ENCODE measurements at regions not wholly inside any gene's neighbourhood (a gene's known extent, or its start where the extent isn't known, plus 50 kb on each side); places are given as distances from the start of the nearest gene placed in this dataset.

DNA sequence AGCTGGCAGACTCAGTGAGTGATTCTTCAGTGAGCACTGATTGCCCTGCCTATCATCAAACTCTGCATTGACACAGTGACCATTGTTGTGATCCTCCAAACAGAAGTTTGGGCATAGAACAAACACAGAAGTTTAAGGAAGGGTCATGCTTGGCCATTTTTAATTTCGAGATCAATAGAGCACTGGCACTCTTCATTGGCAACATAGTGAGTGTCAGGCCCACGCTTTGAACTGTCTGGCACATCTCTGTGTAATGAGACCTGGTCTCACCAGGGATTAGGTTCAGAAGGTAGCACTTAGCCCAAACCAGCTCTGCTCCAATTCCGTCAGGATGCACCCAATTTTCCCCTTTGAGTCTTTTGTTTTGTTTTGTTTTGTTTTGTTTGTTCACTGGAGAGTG is 127.1 kb upstream of the MOCS2 start:
- Histone ChIP-seq H3K27ac (ENCODE audit: low read length) (no peak overlapping the region), H3K36me3 (ENCODE audit: control insufficient read depth in 2 of 2, extremely low read depth in 1 of 2, insufficient read depth in 1 of 2, low read length in 1 of 2) (no peaks in the 10 kb centered on the region), H3K4me3 (ENCODE audit: control insufficient read depth in 1 of 2, extremely low read depth in 1 of 2, low read length in 1 of 2) (no peak overlapping the region), H3K9me3 (no peaks in the 10 kb centered on the region), H3K4me1 (ENCODE audit: control insufficient read depth in 1 of 2, extremely low read depth in 1 of 2, insufficient read depth in 2 of 2, low read length in 2 of 2) (no peaks in the 10 kb centered on the region), H3K27me3 (replicated peaks in 1 of 2; ENCODE audit: control insufficient read depth in 2 of 2, extremely low read depth in 1 of 2, insufficient read depth in 2 of 2, low read length in 1 of 2) (no peaks in the 10 kb centered on the region)
- ATAC-seq (replicated peaks in 1 of 4), result no peak
- H3K27me3 Mint-ChIP-seq, result peaks cover 6 to 10% of the 10 kb centered on the region in 2 donors
- H3K4me1 Mint-ChIP-seq, result no peaks in the 10 kb centered on the region
- H3K36me3 Mint-ChIP-seq, result no peaks in the 10 kb centered on the region
- DNase-seq, result no peak
- CTCF ChIA-PET, result no interaction called here
- 61% methylated on average over 2 of the region's 3 CpGs for WGBS (ENCODE audit: insufficient coverage)
- no peak overlapping the region for H3K4me3 Mint-ChIP-seq
- no peak overlapping the region for H3K27ac Mint-ChIP-seq
- H3K9me3 Mint-ChIP-seq, result no peaks in the 10 kb centered on the region
- POLR2A ChIA-PET, result no interaction called here

DNA sequence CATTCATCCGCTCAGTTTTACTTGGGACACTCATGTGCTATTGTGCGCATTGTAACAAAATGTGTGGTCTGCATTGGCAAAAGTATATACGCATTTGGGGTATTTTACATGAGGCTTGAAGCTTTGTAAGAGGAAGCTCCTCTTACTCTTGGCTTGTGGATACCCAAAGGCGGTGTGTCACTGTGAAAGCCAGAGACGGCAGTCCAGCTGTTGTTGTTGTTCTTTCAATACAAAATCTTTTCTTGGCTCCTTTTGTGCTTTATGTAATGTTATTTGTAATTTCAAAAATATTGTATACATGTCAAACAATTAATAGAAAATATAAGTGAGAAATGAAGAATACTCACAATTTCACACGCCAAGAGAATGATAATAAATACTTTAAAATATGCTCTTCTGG is 128.3 kb upstream of the MOCS2 start:
- H3K27ac ChIP-seq (ENCODE audit: low read length), result no peak overlapping the region
- 100% methylated on average over 1 of the region's 6 CpGs for WGBS (ENCODE audit: insufficient coverage)
- H3K9me3 Mint-ChIP-seq, result no peaks in the 10 kb centered on the region

DNA sequence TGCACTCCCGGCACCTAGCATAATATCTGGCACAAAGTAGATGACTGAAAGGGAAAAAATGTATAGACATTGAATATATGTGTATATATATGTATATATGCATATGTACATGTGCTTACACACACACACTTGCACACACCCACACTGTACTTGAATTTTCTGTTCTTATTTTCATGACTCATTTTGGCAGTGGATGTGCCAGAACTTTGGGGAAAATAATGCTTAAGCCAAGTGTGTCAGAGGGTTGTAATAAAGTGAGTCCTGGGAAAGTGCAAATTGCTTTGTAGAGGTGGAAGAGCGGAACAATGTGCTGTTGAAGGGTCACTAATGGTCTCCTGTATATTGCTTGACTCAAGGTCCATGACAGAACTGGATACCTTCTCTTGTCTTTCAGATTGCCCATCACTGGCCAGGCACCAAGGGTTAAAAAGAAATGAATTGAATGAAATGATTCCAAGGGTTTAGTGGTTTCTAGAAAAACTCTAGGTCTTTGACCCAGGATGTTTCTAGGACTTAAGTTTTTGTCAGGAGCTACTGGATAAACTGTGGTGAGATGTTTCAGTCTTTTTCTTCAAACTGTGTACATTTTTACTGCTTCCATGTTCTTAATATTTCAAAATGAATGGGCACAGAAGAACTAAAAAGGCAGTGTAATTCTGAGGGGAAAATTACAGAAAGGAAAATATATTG is 129.9 kb upstream of the MOCS2 start:
- no peak for DNase-seq
- Mint-ChIP-seq H3K27ac (no peak overlapping the region), H3K4me1 (no peaks in the 10 kb centered on the region), H3K4me3 (no peak overlapping the region), H3K36me3 (no peaks in the 10 kb centered on the region), H3K9me3 (no peaks in the 10 kb centered on the region), H3K27me3 (peaks cover 8 to 12% of the 10 kb centered on the region in 2 donors)
- ChIA-PET CTCF (no interaction called here), POLR2A (no interaction called here)
- 89% methylated on average over 1 of the region's 2 CpGs for whole genome bisulfite sequencing (ENCODE audit: insufficient coverage)
- Histone ChIP-seq H3K27ac (ENCODE audit: low read length) (no peak overlapping the region), H3K4me3 (ENCODE audit: control insufficient read depth in 1 of 2, extremely low read depth in 1 of 2, low read length in 1 of 2) (no peak overlapping the region), H3K27me3 (replicated peaks in 1 of 2; ENCODE audit: control insufficient read depth in 2 of 2, extremely low read depth in 1 of 2, insufficient read depth in 2 of 2, low read length in 1 of 2) (peaks cover 0 to 2% of the 10 kb centered on the region in 2 experiments), H3K9me3 (no peaks in the 10 kb centered on the region), H3K36me3 (ENCODE audit: control insufficient read depth in 2 of 2, extremely low read depth in 1 of 2, insufficient read depth in 1 of 2, low read length in 1 of 2) (no peaks in the 10 kb centered on the region), H3K4me1 (ENCODE audit: control insufficient read depth in 1 of 2, extremely low read depth in 1 of 2, insufficient read depth in 2 of 2, low read length in 2 of 2) (no peaks in the 10 kb centered on the region)
- no peak for ATAC-seq (replicated peaks in 1 of 4)

More for the DNA sequence above, 128.3 kb upstream of the MOCS2 start:
- no peaks in the 10 kb centered on the region for H3K4me1 ChIP-seq (ENCODE audit: control insufficient read depth in 1 of 2, extremely low read depth in 1 of 2, insufficient read depth in 2 of 2, low read length in 2 of 2)
- DNase-seq, result no peak
- no peaks in the 10 kb centered on the region for H3K4me1 Mint-ChIP-seq
- no peaks in the 10 kb centered on the region for H3K27me3 ChIP-seq (replicated peaks in 1 of 2; ENCODE audit: control insufficient read depth in 2 of 2, extremely low read depth in 1 of 2, insufficient read depth in 2 of 2, low read length in 1 of 2)
- H3K4me3 ChIP-seq (ENCODE audit: control insufficient read depth in 1 of 2, extremely low read depth in 1 of 2, low read length in 1 of 2), result no peak overlapping the region
- ATAC-seq (replicated peaks in 1 of 4), result no peak
- ChIA-PET POLR2A (no interaction called here), CTCF (no interaction called here)
- H3K4me3 Mint-ChIP-seq, result no peak overlapping the region
- H3K36me3 Mint-ChIP-seq, result no peaks in the 10 kb centered on the region
- no peaks in the 10 kb centered on the region for H3K9me3 ChIP-seq
- peaks cover 6 to 12% of the 10 kb centered on the region in 2 donors for H3K27me3 Mint-ChIP-seq
- H3K36me3 ChIP-seq (ENCODE audit: control insufficient read depth in 2 of 2, extremely low read depth in 1 of 2, insufficient read depth in 1 of 2, low read length in 1 of 2), result no peaks in the 10 kb centered on the region
- H3K27ac Mint-ChIP-seq, result no peak overlapping the region

DNA sequence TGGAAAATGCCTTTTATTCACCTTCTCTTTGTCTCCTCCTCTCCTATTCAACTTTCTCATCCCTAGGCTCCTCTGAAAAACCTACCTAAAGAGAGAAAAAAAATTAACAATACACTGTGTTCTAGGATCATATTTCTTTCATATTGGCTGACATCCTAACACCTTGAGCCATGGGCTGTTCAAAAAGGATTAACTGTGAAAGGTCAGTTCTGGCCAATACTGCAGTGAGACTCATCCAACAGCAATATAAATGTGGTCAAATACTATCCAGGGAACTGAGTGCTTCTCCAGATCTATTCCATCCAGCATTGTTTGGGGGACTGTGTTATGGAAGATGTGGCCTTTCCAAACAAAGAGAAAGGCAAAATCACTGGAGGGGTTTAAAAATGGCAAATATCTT is 131.1 kb upstream of the MOCS2 start:
- Mint-ChIP-seq H3K36me3 (no peaks in the 10 kb centered on the region), H3K4me3 (no peak overlapping the region), H3K27me3 (peaks cover 8 to 12% of the 10 kb centered on the region in 2 donors), H3K27ac (no peak overlapping the region), H3K4me1 (no peaks in the 10 kb centered on the region), H3K9me3 (no peaks in the 10 kb centered on the region)
- Histone ChIP-seq H3K9me3 (no peaks in the 10 kb centered on the region), H3K4me3 (ENCODE audit: control insufficient read depth in 1 of 2, extremely low read depth in 1 of 2, low read length in 1 of 2) (no peak overlapping the region), H3K4me1 (ENCODE audit: control insufficient read depth in 1 of 2, extremely low read depth in 1 of 2, insufficient read depth in 2 of 2, low read length in 2 of 2) (no peaks in the 10 kb centered on the region), H3K27me3 (replicated peaks in 1 of 2; ENCODE audit: control insufficient read depth in 2 of 2, extremely low read depth in 1 of 2, insufficient read depth in 2 of 2, low read length in 1 of 2) (peaks cover 0 to 2% of the 10 kb centered on the region in 2 experiments), H3K27ac (ENCODE audit: low read length) (no peak overlapping the region), H3K36me3 (ENCODE audit: control insufficient read depth in 2 of 2, extremely low read depth in 1 of 2, insufficient read depth in 1 of 2, low read length in 1 of 2) (no peaks in the 10 kb centered on the region)
- no peak for DNase-seq
- ATAC-seq (replicated peaks in 1 of 4), result no peak
- ChIA-PET CTCF (no interaction called here), POLR2A (no interaction called here)

DNA sequence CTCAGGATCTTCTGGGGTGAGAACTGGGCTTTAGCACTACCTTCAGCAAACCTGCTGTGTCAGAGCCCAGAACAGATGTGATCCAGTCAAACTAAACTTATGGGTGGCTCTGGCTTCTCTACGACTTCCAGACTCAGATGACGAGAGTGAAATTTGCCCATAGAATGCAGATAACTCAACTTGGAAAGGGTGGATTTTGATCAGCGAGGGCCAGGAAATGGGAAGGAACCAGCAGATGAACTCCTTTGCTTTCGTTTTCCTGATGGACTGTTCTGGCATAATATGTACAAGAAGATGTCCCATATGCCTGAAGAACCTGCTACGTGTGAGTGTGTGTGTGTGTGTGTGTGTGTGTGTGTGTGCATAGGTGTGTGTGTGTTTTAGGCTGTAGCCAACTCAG is 132.0 kb upstream of the MOCS2 start:
- Histone ChIP-seq H3K4me3 (ENCODE audit: control insufficient read depth in 1 of 2, extremely low read depth in 1 of 2, low read length in 1 of 2) (no peak overlapping the region), H3K27me3 (replicated peaks in 1 of 2; ENCODE audit: control insufficient read depth in 2 of 2, extremely low read depth in 1 of 2, insufficient read depth in 2 of 2, low read length in 1 of 2) (peaks cover 0 to 2% of the 10 kb centered on the region in 2 experiments), H3K36me3 (ENCODE audit: control insufficient read depth in 2 of 2, extremely low read depth in 1 of 2, insufficient read depth in 1 of 2, low read length in 1 of 2) (no peaks in the 10 kb centered on the region), H3K27ac (ENCODE audit: low read length) (no peak overlapping the region), H3K4me1 (ENCODE audit: control insufficient read depth in 1 of 2, extremely low read depth in 1 of 2, insufficient read depth in 2 of 2, low read length in 2 of 2) (no peaks in the 10 kb centered on the region), H3K9me3 (no peaks in the 10 kb centered on the region)
- H3K4me1 Mint-ChIP-seq, result no peaks in the 10 kb centered on the region
- POLR2A ChIA-PET, result no interaction called here
- H3K27me3 Mint-ChIP-seq, result peaks cover 8 to 14% of the 10 kb centered on the region in 2 donors
- WGBS (ENCODE audit: insufficient coverage), result 83% methylated on average over 3 of the region's 5 CpGs
- H3K4me3 Mint-ChIP-seq, result no peak overlapping the region
- no peak overlapping the region for H3K27ac Mint-ChIP-seq
- DNase-seq, result no peak
- CTCF ChIA-PET, result interaction anchor here in 1 of 2 donors (0.7 kb wide), 1 partner anchor 290 kb away, joined by 10 read pairs; no protein-coding TSS in a partner anchor
- ATAC-seq (replicated peaks in 1 of 4), result no peak
- H3K36me3 Mint-ChIP-seq, result no peaks in the 10 kb centered on the region
- no peaks in the 10 kb centered on the region for H3K9me3 Mint-ChIP-seq

DNA sequence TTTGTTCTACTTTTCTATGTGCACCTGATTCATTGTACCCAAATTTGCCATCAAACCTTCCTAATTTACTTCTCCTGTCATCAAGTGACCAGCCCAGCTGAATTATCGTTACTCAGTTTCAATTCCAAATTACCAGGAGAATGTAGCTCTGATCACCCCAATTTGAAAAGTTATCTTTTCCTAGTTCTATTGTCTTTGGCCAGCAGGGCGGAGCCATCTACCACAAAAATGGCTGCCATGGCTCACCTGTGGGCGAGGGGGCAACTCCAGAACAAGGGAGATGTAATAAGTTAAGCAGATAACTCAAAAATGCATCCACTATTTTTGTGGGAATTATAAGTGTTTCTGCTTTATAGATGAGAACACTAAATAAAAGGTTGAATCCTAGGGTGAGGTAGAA is 133.8 kb upstream of the MOCS2 start:
- ATAC-seq (replicated peaks in 1 of 4) (no peak), DNase-seq (no peak)
- H3K27ac ChIP-seq (ENCODE audit: low read length), result no peak overlapping the region
- H3K4me1 Mint-ChIP-seq, result no peaks in the 10 kb centered on the region
- ChIA-PET CTCF (no interaction called here), POLR2A (no interaction called here)
- no peaks in the 10 kb centered on the region for H3K36me3 ChIP-seq (ENCODE audit: control insufficient read depth in 2 of 2, extremely low read depth in 1 of 2, insufficient read depth in 1 of 2, low read length in 1 of 2)
- WGBS (ENCODE audit: insufficient coverage), result 90% methylated on average over 1 of the region's 3 CpGs
- H3K27ac Mint-ChIP-seq, result no peak overlapping the region
- H3K36me3 Mint-ChIP-seq, result no peaks in the 10 kb centered on the region
- no peak overlapping the region for H3K4me3 Mint-ChIP-seq
- no peaks in the 10 kb centered on the region for H3K9me3 Mint-ChIP-seq
- H3K27me3 ChIP-seq (replicated peaks in 1 of 2; ENCODE audit: control insufficient read depth in 2 of 2, extremely low read depth in 1 of 2, insufficient read depth in 2 of 2, low read length in 1 of 2), result peaks cover 0 to 2% of the 10 kb centered on the region in 2 experiments
- H3K27me3 Mint-ChIP-seq, result peaks cover 13 to 19% of the 10 kb centered on the region in 2 donors
- no peak overlapping the region for H3K4me3 ChIP-seq (ENCODE audit: control insufficient read depth in 1 of 2, extremely low read depth in 1 of 2, low read length in 1 of 2)
- H3K9me3 ChIP-seq, result no peaks in the 10 kb centered on the region
- no peaks in the 10 kb centered on the region for H3K4me1 ChIP-seq (ENCODE audit: control insufficient read depth in 1 of 2, extremely low read depth in 1 of 2, insufficient read depth in 2 of 2, low read length in 2 of 2)

Data from T-cell (primary cell).